ENCODE measurements at regions not wholly inside any gene's neighbourhood (a gene's known extent, or its start where the extent isn't known, plus 50 kb on each side); places are given as distances from the start of the nearest gene placed in this dataset.

DNA sequence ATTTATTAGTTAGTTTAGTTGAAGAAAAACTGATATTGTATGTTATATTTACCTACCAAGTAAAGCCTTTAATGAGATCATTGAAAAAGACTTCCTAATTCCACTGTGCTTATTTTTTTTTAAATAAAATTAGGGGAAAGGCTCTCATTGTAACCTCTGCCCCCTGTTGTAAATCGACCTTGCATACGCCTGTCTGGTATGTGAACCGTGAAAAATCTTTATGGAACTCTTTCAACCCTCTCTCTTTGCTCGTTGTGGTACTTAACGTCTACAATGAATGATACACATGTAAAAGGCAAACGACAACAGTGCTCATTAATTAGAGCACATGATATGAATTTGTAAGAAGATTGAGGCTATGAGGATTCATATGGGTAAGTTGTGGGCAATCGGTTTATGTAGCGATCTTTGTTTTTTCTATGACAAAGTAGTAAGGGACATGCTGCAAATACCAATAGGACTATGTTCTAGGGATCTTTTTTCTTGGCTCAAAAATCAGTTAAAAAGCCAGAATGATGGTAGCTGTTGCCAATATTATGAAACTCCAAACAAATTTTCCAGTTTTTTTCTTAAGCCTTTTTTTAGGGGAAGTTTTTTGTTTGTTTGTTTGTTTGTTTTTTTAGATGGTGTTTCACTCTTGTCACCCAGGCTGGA, 119.0 kb upstream of the MCHR2 start:
- Mint-ChIP-seq H3K27me3 (peaks cover 3% of the 10 kb centered on the region), H3K27ac (no peak overlapping the region), H3K4me1 (no peaks in the 10 kb centered on the region), H3K4me3 (no peak overlapping the region), H3K9me3 (no peaks in the 10 kb centered on the region), H3K36me3 (ENCODE audit: low read depth) (no peaks in the 10 kb centered on the region)
- TF ChIP-seq, protein P1, sequence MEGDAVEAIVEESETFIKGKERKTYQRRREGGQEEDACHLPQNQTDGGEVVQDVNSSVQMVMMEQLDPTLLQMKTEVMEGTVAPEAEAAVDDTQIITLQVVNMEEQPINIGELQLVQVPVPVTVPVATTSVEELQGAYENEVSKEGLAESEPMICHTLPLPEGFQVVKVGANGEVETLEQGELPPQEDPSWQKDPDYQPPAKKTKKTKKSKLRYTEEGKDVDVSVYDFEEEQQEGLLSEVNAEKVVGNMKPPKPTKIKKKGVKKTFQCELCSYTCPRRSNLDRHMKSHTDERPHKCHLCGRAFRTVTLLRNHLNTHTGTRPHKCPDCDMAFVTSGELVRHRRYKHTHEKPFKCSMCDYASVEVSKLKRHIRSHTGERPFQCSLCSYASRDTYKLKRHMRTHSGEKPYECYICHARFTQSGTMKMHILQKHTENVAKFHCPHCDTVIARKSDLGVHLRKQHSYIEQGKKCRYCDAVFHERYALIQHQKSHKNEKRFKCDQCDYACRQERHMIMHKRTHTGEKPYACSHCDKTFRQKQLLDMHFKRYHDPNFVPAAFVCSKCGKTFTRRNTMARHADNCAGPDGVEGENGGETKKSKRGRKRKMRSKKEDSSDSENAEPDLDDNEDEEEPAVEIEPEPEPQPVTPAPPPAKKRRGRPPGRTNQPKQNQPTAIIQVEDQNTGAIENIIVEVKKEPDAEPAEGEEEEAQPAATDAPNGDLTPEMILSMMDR (IDR thresholded peaks at IDR 0.05) = no peak
- ATAC-seq (ENCODE audit: low read depth) (no peak), DNase-seq (no peak)
- intact Hi-C loops (cut with micrococcal nuclease) = no loop called here
- POLR2A ChIA-PET = no interaction called here
- CTCF ChIA-PET = interaction anchor here (0.7 kb wide), 1 partner anchor 8 kb away, joined by 3 read pairs; no protein-coding TSS in a partner anchor

DNA sequence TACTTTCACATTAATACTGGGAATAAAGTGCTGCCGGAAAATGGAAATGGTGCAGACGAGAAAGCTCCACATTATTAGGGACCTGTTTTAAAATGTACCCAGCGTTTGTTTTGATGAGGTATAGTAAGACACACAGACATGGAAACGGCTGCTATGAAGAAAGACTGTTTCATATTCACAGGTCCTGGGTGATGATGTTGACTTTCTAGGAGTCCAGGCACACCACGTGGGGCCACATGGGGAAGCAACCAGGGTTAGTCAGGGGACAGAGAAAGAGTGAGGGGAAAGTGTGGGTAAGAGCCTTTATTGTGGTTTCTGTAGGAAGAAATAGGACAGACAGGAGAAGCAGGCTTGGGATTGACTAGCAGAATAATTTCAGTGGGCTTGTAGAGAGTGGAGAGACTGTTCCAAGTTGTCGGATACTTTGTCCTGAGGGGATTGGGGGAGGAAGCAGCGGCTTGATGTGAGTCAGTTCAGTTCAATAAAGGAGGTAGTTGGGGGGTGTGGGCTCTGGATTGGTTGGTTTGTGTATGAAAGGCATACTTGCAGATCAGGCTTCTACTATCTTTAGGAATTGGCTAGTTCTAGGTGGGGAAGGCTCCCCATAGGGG, 112.0 kb upstream of the MCHR2 start:
- peaks cover 5% of the 10 kb centered on the region for H3K27me3 Mint-ChIP-seq
- TF ChIP-seq, protein P1 (IDR thresholded peaks at IDR 0.05) = no peak
- no peaks in the 10 kb centered on the region for H3K36me3 Mint-ChIP-seq (ENCODE audit: low read depth)
- no peaks in the 10 kb centered on the region for H3K4me1 Mint-ChIP-seq
- DNase-seq (no peak), ATAC-seq (ENCODE audit: low read depth) (no peak)
- H3K9me3 Mint-ChIP-seq = no peaks in the 10 kb centered on the region
- intact Hi-C loops (cut with micrococcal nuclease) = no loop called here
- no peak overlapping the region for H3K27ac Mint-ChIP-seq
- no peak overlapping the region for H3K4me3 Mint-ChIP-seq
- ChIA-PET POLR2A (no interaction called here), CTCF (no interaction called here)

DNA sequence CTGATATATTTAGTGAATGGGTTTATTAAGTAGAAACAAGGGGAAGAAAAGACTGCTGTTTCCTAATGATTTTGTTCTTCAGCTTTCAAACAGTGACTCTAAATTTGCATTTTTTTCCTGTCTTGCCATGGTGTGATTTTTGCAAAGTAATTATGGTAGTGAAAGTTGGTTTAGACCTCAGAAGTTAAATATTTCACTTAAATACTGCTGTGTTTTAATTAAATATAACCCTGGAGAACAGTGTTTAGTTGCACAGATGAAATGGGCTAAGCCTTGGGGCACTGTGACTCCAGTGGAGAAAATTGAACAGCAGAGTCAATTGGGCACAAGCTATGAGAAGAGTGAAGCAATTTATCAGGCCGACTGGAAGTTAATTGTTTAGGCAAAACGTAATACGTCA, 111.1 kb upstream of the MCHR2 start:
- no peaks in the 10 kb centered on the region for H3K9me3 Mint-ChIP-seq
- no peaks in the 10 kb centered on the region for H3K36me3 Mint-ChIP-seq (ENCODE audit: low read depth)
- H3K27ac Mint-ChIP-seq = no peak overlapping the region
- no peaks in the 10 kb centered on the region for H3K4me1 Mint-ChIP-seq
- ChIA-PET POLR2A (no interaction called here), CTCF (interaction anchor here (0.6 kb wide), 1 partner anchor 8 kb away, joined by 3 read pairs; no protein-coding TSS in a partner anchor)
- TF ChIP-seq, protein P1 (IDR thresholded peaks at IDR 0.05) = no peak
- no peak overlapping the region for H3K4me3 Mint-ChIP-seq
- intact Hi-C loops (cut with micrococcal nuclease) = no loop called here
- no peak for ATAC-seq (ENCODE audit: low read depth)
- H3K27me3 Mint-ChIP-seq = peaks cover 5% of the 10 kb centered on the region
- DNase-seq = no peak

DNA sequence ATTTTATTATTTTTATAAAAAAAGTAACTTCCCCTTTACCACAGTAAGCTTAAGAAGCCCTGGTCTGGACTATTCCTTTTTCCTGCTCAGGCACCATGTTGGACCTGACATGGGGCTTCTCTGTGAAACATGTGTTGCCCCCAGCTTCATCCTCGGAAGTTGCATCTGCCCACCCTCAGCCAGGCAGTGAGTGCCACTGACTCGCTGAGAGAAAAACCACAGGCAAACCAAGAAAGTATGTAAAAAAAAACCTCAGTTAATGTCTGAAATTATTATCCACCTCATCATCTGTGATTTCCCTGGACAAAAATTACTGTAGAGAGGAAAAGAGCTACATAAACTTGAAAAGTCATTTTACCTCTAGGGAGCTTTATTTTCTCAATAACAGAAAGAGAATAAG, 109.9 kb upstream of the MCHR2 start:
- Mint-ChIP-seq H3K9me3 (no peaks in the 10 kb centered on the region), H3K4me3 (no peak overlapping the region), H3K27me3 (peaks cover 4% of the 10 kb centered on the region), H3K4me1 (no peaks in the 10 kb centered on the region), H3K36me3 (ENCODE audit: low read depth) (no peaks in the 10 kb centered on the region), H3K27ac (no peak overlapping the region)
- no peak for DNase-seq
- intact Hi-C loops (cut with micrococcal nuclease) = no loop called here
- ChIA-PET CTCF (no interaction called here), POLR2A (no interaction called here)
- TF ChIP-seq, protein P1 (IDR thresholded peaks at IDR 0.05) = no peak
- no peak for ATAC-seq (ENCODE audit: low read depth)

DNA sequence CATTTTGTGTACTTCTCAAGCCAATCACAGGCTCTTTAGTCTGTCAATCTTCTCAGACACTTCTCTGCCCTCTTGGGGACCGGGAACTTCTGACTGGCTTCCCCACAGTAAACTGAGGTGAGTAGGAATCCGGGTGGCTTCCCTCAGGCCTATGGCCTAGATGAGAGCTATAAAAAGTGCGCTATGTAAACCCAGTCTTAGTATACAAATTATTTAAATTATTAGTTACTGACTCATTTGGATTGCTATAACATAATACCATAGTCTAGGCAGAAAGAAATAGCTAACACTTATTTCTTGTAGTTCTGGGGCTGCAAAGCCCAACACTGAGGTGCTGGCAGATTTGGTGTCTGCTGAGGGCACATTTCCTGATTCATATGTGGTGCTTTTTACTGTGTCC, 109.2 kb upstream of the MCHR2 start:
- Mint-ChIP-seq H3K36me3 (ENCODE audit: low read depth) (no peaks in the 10 kb centered on the region), H3K27ac (no peak overlapping the region), H3K27me3 (peaks cover 4% of the 10 kb centered on the region), H3K4me1 (no peaks in the 10 kb centered on the region), H3K9me3 (no peaks in the 10 kb centered on the region), H3K4me3 (no peak overlapping the region)
- TF ChIP-seq, protein P1 (IDR thresholded peaks at IDR 0.05) = no peak
- ATAC-seq (ENCODE audit: low read depth) (no peak), DNase-seq (no peak)
- ChIA-PET POLR2A (no interaction called here), CTCF (no interaction called here)
- intact Hi-C loops (cut with micrococcal nuclease) = no loop called here

Measured in activated B cell treated with CpG ODN at 0.5 μM for 24 hours (primary cell).